Spleen (tissue), 11 donors: ENCODE measurements at regions not wholly inside any gene's neighbourhood (a gene's known extent, or its start where the extent isn't known, plus 50 kb on each side); places are given as distances from the start of the nearest gene placed in this dataset.

ENCODE experiments used
- DNase-seq: peaks from one replicate; pipeline ENCODE4 v3.0.0-alpha.2; 2020
- H3K27ac ChIP-seq, 8 donors: fragments of 200-600 bp; sonication (generic) in 7 of 8; 1 replicate in 4 of 8; 2 replicates in 4 of 8; pipeline versions ENCODE4 v1.5.0 to v1.8.0; 2016 to 2021; ENCODE audit warnings: inconsistent platforms in 4 of 8, mild to moderate bottlenecking in 4 of 8, moderate library complexity in 1 of 8
- H3K27me3 ChIP-seq, 7 donors: fragments of 200-600 bp; sonication (generic) in 6 of 7; replicated peaks in 1 of 7; 1 replicate in 4 of 7; 2 replicates in 3 of 7; pipeline versions ENCODE4 v1.5.0 to v1.8.0; 2016 to 2021; ENCODE audit warnings: inconsistent platforms in 3 of 7, mild to moderate bottlenecking in 1 of 7
- H3K36me3 ChIP-seq, 6 donors: fragments of 200-600 bp; sonication (generic) in 5 of 6; 1 replicate in 4 of 6; 2 replicates in 2 of 6; pipeline versions ENCODE4 v1.5.0 to v1.8.0; 2016 to 2021; ENCODE audit warnings: inconsistent platforms in 2 of 6
- H3K4me1 ChIP-seq, 6 donors: fragments of 200-600 bp; sonication (generic) in 5 of 6; 1 replicate in 3 of 6; 2 replicates in 3 of 6; pipeline versions ENCODE4 v1.5.0 to v1.8.0; 2016 to 2021; ENCODE audit warnings: inconsistent platforms in 3 of 6
- H3K4me3 ChIP-seq, 8 donors: fragments of 200-600 bp; sonication (generic) in 7 of 8; 1 replicate in 4 of 8; 2 replicates in 4 of 8; pipeline versions ENCODE4 v1.5.0 to v1.8.0; 2016 to 2021; ENCODE audit warnings: inconsistent platforms in 4 of 8, mild to moderate bottlenecking in 4 of 8, moderate library complexity in 2 of 8
- H3K9me3 ChIP-seq, 8 donors: fragments of 200-600 bp; sonication (generic) in 7 of 8; 1 replicate in 4 of 8; 2 replicates in 4 of 8; pipeline versions ENCODE4 v1.5.0 to v1.8.0; 2016 to 2021; ENCODE audit warnings: inconsistent platforms in 4 of 8
- CTCF ChIP-seq, 11 experiments: fragments of 200-600 bp in 7 of 11; fragments of 450-650 bp in 4 of 11; sonication (generic) in 4 of 11; IDR thresholded peaks in 8 of 11; conservative IDR thresholded peaks in 3 of 11; 1 replicate in 7 of 11; 2 replicates in 4 of 11; pipeline versions ENCODE4 v1.4.0 to v1.8.0; 2016 to 2021; ENCODE audit warnings: antibody characterized with exemption in 11 of 11, inconsistent platforms in 4 of 11, mild to moderate bottlenecking in 1 of 11
- POLR2A ChIP-seq, 3 donors: fragments of 450-650 bp; IDR thresholded peaks; one replicate each; pipeline ENCODE4 v1.5.1; 2017; ENCODE audit warnings: antibody characterized with exemption in 3 of 3, mild to moderate bottlenecking in 1 of 3
- POLR2AphosphoS5 ChIP-seq, 3 donors: sonication (generic); formaldehyde crosslinking; IDR thresholded peaks; one replicate each; pipeline ENCODE4 v1.5.1; 2017; ENCODE audit warnings: antibody characterized with exemption in 3 of 3
- WGBS, 5 donors: extraction: QIAGEN DNeasy Blood & Tissue Kit in 3 of 5; methylation state at CpG; one replicate each; pipeline versions ENCODE4 v1.1.5 to v1.1.7; 2013 to 2018; 5-methylcytosine and 5-hydroxymethylcytosine counted together
- intact Hi-C: fragments of 100-400 bp; cut with DNase I; formaldehyde crosslinking; loops from one replicate; pipeline ENCODE4 v1.15.0; 2023; ENCODE audit warnings: low total_unique reads
- donor health status: healthy with polysubstance abuse.
- donor health status: DM: no; HTN: no; CAD: no; lungs with moderate emphysema.
- donor health status: DM: no; HTN: no; CAD: no.
- donor health status: Bipolar disorder and iron deficiency.
- donor health status: healthy.
- donor health status: DM: no; HTN: no; CAD: no.
- donor health status: DM: yes; HTN: yes; CAD: no.

GRCh38 chr7:81573932-81574331 is 195.9 kb downstream of the HGF start:
- TF ChIP-seq POLR2A (IDR thresholded peaks at IDR 0.05) (no peak), POLR2AphosphoS5 (IDR thresholded peaks at IDR 0.05) (no peak), CTCF (IDR thresholded peaks at IDR 0.05 in 8 of 11, conservative IDR thresholded peaks at IDR 0.05 in 3 of 11) (no peak)
- H3K27ac ChIP-seq: no peak overlapping the region
- WGBS, 5 donors: 89 to 98% (median 91%) methylated on average over 1 of the region's 1 CpG
- H3K4me3 ChIP-seq: no peak overlapping the region
- no peaks in the 10 kb centered on the region for H3K27me3 ChIP-seq
- no peaks in the 10 kb centered on the region for H3K4me1 ChIP-seq
- no peak for DNase-seq
- H3K36me3 ChIP-seq: no peaks in the 10 kb centered on the region
- no peaks in the 10 kb centered on the region for H3K9me3 ChIP-seq
- intact Hi-C loops: no loop called here

- no peaks in the 10 kb centered on the region for H3K27me3 ChIP-seq
- H3K4me1 ChIP-seq: no peaks in the 10 kb centered on the region
- no peak overlapping the region for H3K27ac ChIP-seq
- no peaks in the 10 kb centered on the region for H3K36me3 ChIP-seq
- TF ChIP-seq POLR2AphosphoS5 (IDR thresholded peaks at IDR 0.05) (no peak), CTCF (IDR thresholded peaks at IDR 0.05 in 8 of 11, conservative IDR thresholded peaks at IDR 0.05 in 3 of 11) (no peak), POLR2A (IDR thresholded peaks at IDR 0.05) (no peak)
- no peak for DNase-seq
- no peak overlapping the region for H3K4me3 ChIP-seq
- 35 to 65% (median 47%) methylated on average over 1 of the region's 1 CpG for WGBS, 5 donors
- no peaks in the 10 kb centered on the region for H3K9me3 ChIP-seq
- intact Hi-C loops: no loop called here
Measured at GRCh38 chr7:81573128-81573527, 196.7 kb downstream of the HGF start.

DNA sequence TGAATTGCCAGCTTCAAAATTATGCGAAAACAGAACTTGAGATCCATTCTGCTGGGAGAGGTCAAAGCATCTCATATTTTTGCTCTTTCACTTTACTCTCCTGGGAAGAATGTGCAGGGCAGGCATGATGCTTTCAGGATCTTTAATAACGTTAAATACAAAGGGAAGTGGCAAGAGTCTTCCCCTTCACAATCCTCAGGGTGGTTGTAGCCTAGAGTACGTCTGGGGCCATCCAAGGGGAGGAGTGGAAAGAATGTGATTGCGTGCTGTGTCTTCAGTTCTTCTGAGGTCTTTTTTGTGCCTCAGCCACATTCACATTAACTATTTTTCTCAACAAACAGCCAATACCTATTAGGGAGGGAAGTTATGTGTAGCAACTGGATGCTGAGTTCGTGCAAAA is 207.3 kb downstream of the HGF start:
- H3K36me3 ChIP-seq: no peaks in the 10 kb centered on the region
- H3K4me1 ChIP-seq: no peaks in the 10 kb centered on the region
- no peak for DNase-seq
- H3K4me3 ChIP-seq: no peak overlapping the region
- H3K9me3 ChIP-seq: peaks cover 0 to 9% (median 3%) of the 10 kb centered on the region in 8 donors
- intact Hi-C loops: no loop called here
- H3K27me3 ChIP-seq: no peaks in the 10 kb centered on the region
- TF ChIP-seq POLR2A (IDR thresholded peaks at IDR 0.05) (no peak), CTCF (IDR thresholded peaks at IDR 0.05 in 8 of 11, conservative IDR thresholded peaks at IDR 0.05 in 3 of 11) (no peak), POLR2AphosphoS5 (IDR thresholded peaks at IDR 0.05) (no peak)
- H3K27ac ChIP-seq: no peak overlapping the region
- WGBS, 5 donors: 65 to 84% (median 76%) methylated on average over 5 of the region's 5 CpGs

DNA sequence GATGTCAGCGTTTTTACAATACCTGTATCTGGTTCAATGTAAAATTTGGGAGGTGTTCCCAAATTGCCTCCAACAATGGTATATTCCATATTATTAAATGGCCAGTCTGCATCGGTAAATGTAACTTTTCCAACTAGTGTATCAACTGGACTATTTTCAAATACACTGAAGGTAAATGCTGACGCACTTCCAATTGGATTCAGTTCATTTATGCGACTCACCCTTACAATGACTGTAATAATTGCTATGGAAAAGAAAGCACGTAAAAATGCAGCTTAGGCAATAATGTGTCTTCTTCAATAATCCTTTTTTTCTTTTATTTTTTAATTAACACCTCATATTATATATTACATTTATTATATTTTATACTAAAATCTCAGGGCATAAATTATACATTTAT is 209.1 kb downstream of the HGF start:
- TF ChIP-seq CTCF (IDR thresholded peaks at IDR 0.05 in 8 of 11, conservative IDR thresholded peaks at IDR 0.05 in 3 of 11) (no peak), POLR2A (IDR thresholded peaks at IDR 0.05) (no peak), POLR2AphosphoS5 (IDR thresholded peaks at IDR 0.05) (no peak)
- Histone ChIP-seq H3K4me3 (no peak overlapping the region), H3K4me1 (no peaks in the 10 kb centered on the region), H3K27me3 (no peaks in the 10 kb centered on the region), H3K9me3 (no peaks in the 10 kb centered on the region), H3K27ac (no peak overlapping the region), H3K36me3 (no peaks in the 10 kb centered on the region)
- intact Hi-C loops: no loop called here
- 88 to 94% (median 89%) methylated on average over 5 of the region's 5 CpGs for WGBS, 5 donors
- no peak for DNase-seq
